Breast epithelium (tissue), 3 donors: ENCODE measurements at regions not wholly inside any gene's neighbourhood (a gene's known extent, or its start where the extent isn't known, plus 50 kb on each side); places are given as distances from the start of the nearest gene placed in this dataset.

Experiments
- POLR2A ChIP-seq: fragments of 450-650 bp; IDR thresholded peaks from one replicate; pipeline ENCODE4 v1.6.1; 2016; ENCODE audit warnings: antibody characterized with exemption, mild to moderate bottlenecking, moderate library complexity
- TF ChIP-seq, protein P1 (sequence below), 3 donors: fragments of 450-650 bp; IDR thresholded peaks; one replicate each; pipeline ENCODE4 v1.5.1; 2016 to 2017; ENCODE audit warnings: antibody characterized with exemption in 3 of 3, mild to moderate bottlenecking in 3 of 3, moderate library complexity in 3 of 3

DNA sequence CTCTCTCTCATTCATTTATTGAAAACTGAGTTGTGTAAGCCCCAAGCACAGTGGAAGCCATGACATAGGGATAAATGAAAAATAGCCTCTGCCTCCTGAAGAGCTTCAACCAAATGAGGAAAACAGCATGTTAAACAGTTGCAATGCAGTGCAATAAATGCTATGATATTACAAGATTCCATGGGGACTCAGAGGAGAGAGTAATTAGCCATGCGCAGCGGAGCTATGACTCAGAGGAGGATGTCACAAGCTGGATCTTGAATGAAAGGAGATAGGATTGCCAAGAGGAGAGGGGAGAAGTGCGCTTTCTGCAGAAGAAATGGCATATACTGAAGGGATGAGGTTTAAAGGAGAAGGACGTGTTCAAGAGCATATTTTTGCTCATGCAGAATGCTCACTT lies 231.3 kb upstream of the PLXNA2 start:
- TF ChIP-seq POLR2A, result no peak
- TF ChIP-seq, protein P1, sequence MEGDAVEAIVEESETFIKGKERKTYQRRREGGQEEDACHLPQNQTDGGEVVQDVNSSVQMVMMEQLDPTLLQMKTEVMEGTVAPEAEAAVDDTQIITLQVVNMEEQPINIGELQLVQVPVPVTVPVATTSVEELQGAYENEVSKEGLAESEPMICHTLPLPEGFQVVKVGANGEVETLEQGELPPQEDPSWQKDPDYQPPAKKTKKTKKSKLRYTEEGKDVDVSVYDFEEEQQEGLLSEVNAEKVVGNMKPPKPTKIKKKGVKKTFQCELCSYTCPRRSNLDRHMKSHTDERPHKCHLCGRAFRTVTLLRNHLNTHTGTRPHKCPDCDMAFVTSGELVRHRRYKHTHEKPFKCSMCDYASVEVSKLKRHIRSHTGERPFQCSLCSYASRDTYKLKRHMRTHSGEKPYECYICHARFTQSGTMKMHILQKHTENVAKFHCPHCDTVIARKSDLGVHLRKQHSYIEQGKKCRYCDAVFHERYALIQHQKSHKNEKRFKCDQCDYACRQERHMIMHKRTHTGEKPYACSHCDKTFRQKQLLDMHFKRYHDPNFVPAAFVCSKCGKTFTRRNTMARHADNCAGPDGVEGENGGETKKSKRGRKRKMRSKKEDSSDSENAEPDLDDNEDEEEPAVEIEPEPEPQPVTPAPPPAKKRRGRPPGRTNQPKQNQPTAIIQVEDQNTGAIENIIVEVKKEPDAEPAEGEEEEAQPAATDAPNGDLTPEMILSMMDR (IDR thresholded peaks at IDR 0.05), result no peak
